Kasumi-1 (cell line): ENCODE measurements at regions not wholly inside any gene's neighbourhood (a gene's known extent, or its start where the extent isn't known, plus 50 kb on each side); places are given as distances from the start of the nearest gene placed in this dataset.
"Not testable (repeated sequence)": the region's sequence is repeated elsewhere in the genome, so short reads cannot be mapped to it uniquely, and the experiment has no call there.

Experiments
- DNase-seq, 2 experiments: peaks; one replicate each; lab custom pipeline; 2025; lab: John Stamatoyannopoulos, UW

DNA sequence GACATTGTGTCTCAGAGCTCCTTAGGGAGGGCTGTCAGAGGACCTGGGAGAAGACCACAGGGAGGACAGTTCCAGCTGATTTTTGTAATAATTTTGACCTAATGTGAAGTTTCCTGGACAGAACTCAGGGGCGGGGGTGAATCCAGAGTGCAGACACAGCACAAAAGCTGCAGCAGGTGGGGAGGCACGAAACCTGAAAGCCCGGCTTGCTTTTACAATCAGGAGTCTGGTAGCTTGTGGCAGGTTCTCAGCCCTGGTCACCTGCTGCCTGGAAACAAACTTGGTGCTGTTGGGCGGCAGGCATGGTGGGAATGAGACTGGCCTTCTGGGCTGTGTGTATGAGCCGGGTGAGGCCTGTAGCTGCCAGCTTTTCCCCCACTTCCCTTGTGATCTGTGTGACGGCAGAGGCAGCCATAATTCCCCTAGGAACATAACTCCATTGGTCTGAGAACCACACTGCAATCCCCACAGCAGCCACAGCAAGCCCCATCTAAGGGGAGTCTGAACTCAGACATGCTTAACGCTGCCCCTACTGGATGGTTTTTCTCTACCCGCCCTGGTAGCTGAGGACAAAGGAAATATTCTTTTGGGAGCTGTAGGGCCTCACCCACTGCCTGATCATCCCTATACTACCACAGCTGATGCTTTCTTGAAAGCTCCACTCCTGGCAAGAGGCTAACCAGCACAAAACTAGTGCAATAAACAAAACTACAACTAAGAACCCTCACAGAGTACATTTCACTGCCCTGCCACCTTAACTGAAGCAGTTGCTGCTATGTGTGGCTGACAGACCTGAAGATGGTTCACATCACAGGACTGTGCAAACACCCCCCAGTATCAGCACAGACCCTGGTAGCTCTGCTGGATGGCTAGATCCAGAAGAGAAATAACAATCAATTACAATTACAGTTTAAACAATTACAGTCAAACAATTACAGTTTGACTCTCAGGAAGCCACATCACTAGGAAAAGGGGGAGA is 1055.1 kb upstream of the GJE1 start:
- peak; percentile 20 to 34 for DNase-seq

GRCh38 chr6:141057761-141058160 is 1075.0 kb upstream of the GJE1 start:
- DNase-seq = no peak

DNA sequence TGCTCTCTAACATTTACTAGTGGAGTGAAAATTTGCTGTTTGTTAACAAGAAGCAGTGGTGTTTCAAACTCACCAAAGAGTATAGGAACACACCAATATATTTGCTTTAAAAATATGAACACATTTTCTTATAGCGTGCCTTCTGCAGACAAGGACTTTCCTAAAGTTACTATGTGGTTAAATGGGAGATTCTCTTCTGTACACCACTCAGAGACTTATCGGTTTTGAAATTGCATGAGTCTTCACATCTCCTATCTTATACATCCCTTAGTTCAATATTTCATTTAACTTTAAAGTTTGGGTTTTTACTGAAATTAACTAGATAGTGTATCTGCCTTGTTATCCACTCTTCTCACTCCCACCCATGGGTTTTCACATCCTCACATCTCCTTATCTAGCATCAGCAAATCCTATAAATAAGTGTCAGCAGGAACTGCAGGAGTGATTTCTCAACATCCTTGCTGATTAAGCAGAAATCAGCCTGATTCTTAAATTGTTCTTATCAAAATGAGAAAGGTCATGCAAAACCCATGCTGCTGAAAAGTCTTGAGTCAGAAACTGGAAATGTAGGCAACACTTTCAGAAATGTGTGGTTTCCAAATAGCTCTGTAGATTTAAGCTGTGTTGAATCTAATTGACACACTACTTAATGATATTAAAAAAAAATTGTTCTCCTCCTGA is 1075.6 kb upstream of the GJE1 start:
- no peak for DNase-seq

GRCh38 chr6:141050471-141050870 is 1082.3 kb upstream of the GJE1 start:
- no peak for DNase-seq

GRCh38 chr6:141048451-141048850 is 1084.3 kb upstream of the GJE1 start:
- DNase-seq = no peak

DNA sequence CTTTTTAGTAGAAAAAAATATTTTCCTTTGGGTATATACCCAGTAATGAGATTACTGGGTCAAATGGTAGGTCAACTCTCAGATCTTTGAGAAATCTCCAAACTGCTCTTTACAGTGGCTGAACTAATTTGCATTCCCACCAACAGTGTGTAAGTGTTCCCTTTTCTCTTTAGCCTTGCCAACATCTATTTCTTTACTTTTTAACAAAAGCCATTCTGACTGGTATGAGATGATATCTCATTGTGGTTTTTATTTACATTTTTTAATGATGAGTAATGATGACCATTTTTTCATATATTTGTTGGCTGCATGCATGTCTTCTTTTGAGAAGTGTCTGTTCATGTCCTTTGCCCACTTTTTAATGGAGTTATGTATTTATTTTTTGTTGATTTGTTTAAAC is 1086.2 kb upstream of the GJE1 start:
- not testable (repeated sequence) for DNase-seq

DNA sequence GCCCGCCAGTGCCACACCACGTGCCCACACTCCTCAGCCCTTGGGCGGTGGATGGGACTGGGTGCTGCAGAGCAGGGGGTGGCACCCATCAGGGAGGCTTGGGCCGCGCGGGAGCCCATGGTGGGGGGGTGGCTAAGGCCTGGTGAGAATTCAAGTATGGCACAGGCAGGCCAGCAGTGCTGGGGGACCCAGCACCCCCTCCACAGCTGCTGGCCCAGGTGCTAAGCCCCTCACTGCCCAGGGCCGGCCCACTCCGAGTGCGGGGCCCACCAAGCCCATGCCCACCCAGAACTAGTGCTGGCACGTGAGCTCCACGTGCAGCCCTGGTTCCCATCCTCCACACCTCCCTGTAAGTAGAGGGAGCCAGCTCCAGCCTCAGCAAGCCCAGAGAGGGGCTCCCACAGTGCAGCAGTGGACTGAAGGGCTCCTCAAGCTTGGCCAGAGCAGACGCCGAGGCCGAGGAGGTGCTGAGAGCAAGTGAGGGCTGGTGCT is 1091.1 kb upstream of the GJE1 start:
- DNase-seq = no peak

GRCh38 chr6:141035312-141036200 is 1097.2 kb upstream of the GJE1 start:
- no peak for DNase-seq

GRCh38 chr6:141033101-141033500 is 1099.6 kb upstream of the GJE1 start:
- DNase-seq = no peak

- DNase-seq = no peak
Measured at GRCh38 chr6:141029908-141030307, 1102.8 kb upstream of the GJE1 start.

DNA sequence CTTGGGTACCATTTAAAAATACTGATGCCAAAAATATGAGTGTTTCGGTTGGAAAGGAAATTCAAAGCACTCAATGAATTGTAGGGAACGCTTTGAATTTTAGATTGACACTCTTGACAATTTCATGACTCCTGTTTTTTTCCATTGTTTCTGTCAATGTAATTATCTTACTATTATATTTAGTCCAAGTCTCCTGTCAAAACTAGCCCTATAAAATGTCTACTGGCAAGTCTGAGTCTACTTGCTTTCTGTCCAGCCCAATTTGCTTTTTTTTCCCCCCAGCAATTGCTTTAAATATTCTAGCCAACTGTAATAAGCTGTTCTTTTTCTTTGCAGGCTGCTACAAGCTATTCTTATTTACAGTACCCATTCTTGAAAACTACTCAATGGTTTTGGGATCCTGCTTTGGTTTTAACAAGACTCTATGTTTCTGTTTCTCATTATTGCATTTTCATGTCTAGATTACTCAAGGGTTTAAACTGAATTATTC is 1103.9 kb upstream of the GJE1 start:
- DNase-seq = no peak

DNA sequence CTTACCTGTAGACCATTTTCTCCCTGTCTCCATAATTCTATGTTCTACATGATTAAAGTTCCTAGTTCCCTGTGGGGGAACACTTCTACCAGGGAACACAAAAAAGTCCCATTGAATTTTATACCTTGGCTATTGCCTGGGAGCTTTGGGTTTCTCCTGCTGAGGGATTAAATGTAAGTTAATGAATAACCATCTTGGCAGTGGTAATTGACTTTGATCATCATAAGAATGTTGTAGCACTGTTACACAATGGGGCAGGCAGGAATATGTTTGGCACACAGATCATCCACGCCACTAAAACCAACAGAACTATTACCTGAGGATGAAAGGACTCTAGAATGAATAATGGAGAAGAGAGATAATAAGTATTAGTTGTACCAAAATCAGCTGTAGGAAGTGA is 1106.2 kb upstream of the GJE1 start:
- no peak for DNase-seq

DNA sequence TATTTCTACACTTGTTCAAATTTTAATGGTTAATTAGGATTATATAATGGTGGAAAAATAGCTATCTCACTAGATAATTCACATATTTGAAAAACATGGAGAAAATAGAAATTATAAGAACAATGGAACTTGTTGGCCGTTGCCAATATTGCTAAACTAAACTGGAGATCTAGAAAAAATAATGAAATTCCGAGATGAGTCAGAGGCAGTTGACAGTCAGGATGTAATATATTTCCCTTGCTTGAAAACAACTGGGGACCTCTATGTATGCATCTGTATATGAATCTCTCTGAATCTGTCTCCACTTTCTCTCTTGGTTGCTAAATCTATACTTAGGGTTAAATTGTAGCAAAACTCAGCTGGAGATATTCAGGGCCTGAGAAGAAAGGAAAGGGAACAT is 1108.2 kb upstream of the GJE1 start:
- no peak for DNase-seq

GRCh38 chr6:141017941-141018340 is 1114.8 kb upstream of the GJE1 start:
- DNase-seq = no peak

GRCh38 chr6:141000917-141001316 is 1131.8 kb upstream of the GJE1 start:
- no peak for DNase-seq

GRCh38 chr6:140993515-140993914 is 1139.2 kb upstream of the GJE1 start:
- no peak for DNase-seq

- DNase-seq = no peak
Measured at GRCh38 chr6:140992678-140993077, 1140.0 kb upstream of the GJE1 start.

GRCh38 chr6:140988780-140989179 is 1143.9 kb upstream of the GJE1 start:
- no peak for DNase-seq

- DNase-seq = no peak
Measured at GRCh38 chr6:140987364-140988155, 1145.2 kb upstream of the GJE1 start.

DNA sequence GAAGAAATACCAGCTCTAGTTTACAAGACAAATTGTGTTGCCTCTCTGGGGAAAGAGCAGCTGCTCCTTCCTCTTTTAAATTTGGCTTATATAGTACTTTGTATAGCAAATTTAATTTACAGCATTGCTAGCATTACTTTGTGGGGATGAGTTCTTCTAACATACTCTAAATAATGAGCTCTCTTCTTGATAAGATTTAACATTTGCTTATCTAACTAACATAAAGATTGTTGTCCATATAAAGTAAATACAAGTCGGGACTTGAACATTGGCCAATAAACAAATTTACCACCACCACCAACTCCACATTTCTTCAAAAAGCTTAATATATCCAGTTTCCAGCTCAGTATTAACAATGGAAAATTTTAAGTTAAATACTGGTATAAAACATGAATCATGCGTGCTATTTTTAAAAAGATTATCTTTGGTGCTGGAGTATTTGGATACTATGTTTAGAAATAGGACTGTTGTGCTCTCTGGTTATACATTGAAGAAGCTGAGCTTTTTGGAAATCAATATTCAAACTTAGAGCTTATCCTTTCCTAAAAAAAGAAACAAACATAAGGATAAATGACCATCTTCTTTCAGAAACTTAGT is 1146.9 kb upstream of the GJE1 start:
- no peak for DNase-seq
